Right renal cortex interstitium (tissue), 3 donors: ENCODE measurements at regions not wholly inside any gene's neighbourhood (a gene's known extent, or its start where the extent isn't known, plus 50 kb on each side); places are given as distances from the start of the nearest gene placed in this dataset.
"Not testable (repeated sequence)": the region's sequence is repeated elsewhere in the genome, so short reads cannot be mapped to it uniquely, and the experiment has no call there.

Experiments
- DNase-seq, 3 donors: peaks; one replicate each; pipeline ENCODE4 v3.0.0-alpha.2; 2013; ENCODE audit warnings: low read depth in 3 of 3, low spot score in 2 of 3

DNA sequence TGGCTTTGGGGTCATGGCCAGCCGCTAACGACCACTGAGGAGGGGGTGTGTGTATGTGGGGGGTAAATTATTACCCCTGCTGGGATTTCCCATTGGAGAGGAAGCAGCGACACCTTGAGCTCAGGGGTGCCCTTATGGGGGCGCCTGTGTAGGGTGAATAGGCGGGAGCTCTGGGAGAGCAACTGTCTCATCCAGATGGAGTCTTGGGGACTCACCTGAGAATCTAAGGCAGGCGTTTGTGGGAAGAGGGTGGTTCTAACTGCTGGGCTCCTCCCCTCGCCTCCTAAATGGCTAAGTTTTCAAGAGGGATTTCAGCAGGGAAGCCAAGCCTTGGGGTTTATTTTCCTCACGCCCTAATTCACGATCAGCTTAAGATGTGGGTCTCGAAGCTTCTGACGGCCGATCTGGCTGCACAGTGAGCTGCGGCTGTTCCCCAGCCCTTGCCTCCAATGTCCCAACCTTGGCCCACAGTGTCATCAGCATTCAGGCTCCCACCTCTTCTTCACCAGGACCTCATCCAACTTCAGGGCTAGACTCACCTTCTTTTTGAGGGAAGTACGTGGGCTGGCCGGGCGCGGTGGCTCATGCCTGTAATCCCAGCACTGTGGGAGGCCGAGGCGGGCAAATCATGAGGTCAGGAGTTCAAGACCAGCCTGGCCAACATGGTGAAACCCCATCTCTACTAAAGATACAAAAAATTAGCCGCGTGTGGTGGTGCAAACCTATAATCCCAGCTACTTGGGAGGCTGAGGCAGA lies 136.9 kb upstream of the EEF2KMT start:
- no peak for DNase-seq

- no peak for DNase-seq
Measured at GRCh38 chr16:5231246-5231759, 133.7 kb upstream of the EEF2KMT start.

- DNase-seq = no peak
Measured at GRCh38 chr16:5228369-5228768, 130.8 kb upstream of the EEF2KMT start.

DNA sequence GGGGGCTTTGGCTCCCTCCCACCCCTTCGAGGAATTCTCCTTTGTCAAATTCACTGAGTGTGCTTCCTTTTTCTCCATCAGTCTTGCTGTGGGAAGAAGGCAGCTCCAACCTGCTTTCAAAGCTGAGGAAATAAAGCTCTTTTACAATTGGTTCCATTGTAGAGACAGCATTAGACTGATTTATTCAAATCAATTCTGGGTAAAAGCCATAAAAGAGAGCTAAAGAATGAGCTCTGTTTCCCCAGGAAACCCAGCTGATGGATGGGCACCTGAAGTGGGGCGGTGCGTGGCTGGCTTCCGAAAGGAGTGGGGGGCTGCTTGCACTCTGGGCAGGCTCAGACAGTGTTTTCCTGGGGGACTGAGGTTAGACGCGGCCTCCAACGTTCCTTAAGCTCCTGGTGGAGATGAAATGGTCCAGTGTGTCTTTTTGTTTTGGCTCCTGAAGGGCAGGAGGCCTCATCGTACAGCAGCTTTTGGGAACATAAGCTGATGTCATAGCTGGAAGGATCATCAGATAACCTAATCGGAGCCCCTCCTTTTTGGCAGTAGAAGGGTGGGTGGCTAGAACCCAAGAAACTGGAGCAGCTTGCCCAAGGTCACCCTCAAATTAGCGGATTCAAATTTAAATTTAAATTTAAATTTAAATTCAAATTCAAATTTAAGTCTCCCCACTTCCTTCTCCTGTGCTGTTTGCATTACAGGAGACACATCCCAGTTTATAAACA lies 128.5 kb upstream of the EEF2KMT start:
- no peak for DNase-seq

GRCh38 chr16:5222761-5223160 lies 125.2 kb upstream of the EEF2KMT start:
- DNase-seq = no peak

GRCh38 chr16:5221831-5222230 lies 124.2 kb upstream of the EEF2KMT start:
- DNase-seq = not testable (repeated sequence)

- no peak for DNase-seq
Measured at GRCh38 chr16:5220705-5221104, 123.1 kb upstream of the EEF2KMT start.

DNA sequence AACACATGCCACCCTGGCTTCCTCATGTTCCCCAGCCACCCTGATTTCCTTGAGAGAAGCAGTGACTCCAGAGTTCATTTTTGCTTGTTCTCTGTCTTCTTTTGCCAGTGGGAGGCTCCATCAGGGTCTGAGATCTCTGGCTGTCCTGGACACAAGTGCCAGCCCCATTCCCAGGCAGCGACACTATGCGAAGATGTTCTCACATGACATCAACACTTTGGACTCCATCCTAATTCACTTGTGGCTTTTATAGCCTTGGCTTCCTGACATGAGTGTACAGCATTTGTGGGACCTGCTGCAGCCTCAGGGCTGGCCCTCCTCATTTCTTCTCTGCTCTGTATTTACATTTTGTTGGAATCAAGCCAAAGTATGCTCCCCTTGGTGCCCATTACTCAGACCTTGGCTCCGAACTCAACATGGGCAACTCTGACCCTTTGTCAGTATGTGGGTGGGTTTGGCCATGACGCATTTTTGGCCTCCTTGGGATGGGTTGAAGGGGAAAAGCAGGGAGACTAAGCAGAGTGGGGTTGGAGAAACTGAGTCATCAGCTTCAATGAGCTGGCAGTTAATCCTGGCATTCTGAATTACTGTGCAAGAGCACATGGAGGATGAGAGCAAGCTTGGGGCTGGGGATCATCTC lies 119.0 kb upstream of the EEF2KMT start:
- no peak for DNase-seq

GRCh38 chr16:5215901-5216300 lies 118.3 kb upstream of the EEF2KMT start:
- DNase-seq = no peak

DNA sequence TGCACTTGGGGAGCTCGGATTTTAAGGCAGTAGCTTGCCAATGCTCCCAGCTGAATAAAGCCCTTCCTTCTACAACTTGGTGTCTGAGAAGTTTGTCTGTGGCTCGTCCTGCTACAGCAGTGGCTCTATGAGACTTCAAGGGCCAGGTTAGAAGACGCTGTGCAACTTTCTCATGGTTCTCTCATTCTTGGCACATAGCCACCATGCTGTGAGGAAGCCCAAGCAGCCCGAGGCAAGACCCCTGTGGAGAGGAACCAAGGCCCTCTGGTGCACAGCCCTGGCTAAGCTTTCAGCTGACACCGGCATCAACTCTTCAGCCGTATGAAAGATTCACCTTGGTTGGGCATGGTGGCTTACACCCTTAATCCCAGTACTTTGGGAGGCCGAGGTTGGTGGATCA lies 116.9 kb upstream of the EEF2KMT start:
- DNase-seq = no peak

GRCh38 chr16:5212501-5212900 lies 114.9 kb upstream of the EEF2KMT start:
- DNase-seq = not testable (repeated sequence)

- DNase-seq = not testable (repeated sequence)
Measured at GRCh38 chr16:5207862-5208498, 110.4 kb upstream of the EEF2KMT start.

- no peak for DNase-seq
Measured at GRCh38 chr16:5207001-5207523, 109.5 kb upstream of the EEF2KMT start.

DNA sequence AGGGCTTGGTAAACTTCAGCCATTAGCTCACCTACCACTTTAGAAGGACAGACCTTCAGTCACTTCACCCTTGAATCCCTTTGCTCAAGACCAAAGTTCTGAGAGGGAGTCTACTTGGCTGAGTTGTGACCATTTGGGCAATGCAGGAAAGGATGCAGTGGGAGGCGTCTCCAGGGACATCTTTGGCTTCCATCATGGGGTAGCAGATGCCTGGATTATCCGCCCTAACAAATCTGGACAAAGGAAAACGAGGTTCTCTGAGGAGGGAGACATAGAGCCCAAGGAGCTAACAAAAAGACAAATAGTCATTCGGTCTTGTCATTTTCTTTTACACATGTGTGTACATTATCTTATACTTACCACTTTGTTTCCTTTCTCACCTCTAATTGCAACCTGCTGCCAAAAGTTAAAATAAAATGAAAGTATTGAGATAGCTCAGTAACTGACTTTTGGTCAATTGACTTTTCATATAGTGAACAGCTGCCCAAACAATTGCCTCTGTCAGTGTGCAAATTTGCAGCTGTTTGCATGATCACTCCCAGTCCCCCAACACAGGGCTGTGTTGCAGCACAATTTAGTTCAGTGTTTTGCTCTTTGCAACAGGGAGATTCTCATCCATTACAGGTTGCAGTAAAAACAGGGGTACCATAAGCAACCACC lies 108.9 kb upstream of the EEF2KMT start:
- DNase-seq = no peak

DNA sequence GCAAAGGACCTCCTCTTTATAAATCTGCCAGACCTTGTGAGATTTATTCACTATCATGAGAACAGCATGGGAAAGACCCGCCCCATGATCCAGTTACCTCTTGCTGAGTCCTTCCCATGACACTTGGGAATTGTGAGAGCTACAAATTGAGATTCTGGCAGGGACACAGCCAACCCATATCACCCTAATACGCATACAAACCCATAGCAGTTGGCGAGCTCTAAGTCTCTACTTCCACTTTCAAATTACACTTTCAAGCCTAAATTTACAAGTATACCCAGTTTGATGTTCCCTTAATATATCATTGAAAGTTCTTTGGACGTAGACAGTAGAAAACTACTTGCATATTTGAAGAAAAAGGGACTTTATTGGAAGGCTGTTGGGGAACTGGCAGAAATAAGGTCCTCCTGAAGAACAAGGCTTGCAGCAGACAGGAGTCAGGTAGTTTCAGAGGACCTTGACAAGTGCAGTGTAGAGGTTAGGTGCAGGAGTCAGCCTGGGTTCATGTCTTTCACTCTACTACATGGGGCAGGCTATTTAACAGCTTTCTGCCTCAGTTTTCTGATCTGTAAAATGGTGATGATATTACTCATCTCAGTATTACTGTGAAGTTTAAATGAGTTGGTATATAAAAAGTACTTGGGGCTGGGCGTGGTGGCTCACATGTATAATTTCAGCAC lies 107.9 kb upstream of the EEF2KMT start:
- no peak for DNase-seq

- DNase-seq = not testable (repeated sequence)
Measured at GRCh38 chr16:5203675-5204074, 106.1 kb upstream of the EEF2KMT start.

- DNase-seq = no peak
Measured at GRCh38 chr16:5200123-5200522, 102.5 kb upstream of the EEF2KMT start.

- DNase-seq = no peak
Measured at GRCh38 chr16:5196204-5196603, 98.6 kb upstream of the EEF2KMT start.

- DNase-seq = no peak
Measured at GRCh38 chr16:5193861-5194260, 96.3 kb upstream of the EEF2KMT start.

- DNase-seq = no peak
Measured at GRCh38 chr16:5188989-5189352, 91.4 kb upstream of the EEF2KMT start.
